Stomach (tissue), 4 donors: ENCODE measurements at regions not wholly inside any gene's neighbourhood (a gene's known extent, or its start where the extent isn't known, plus 50 kb on each side); places are given as distances from the start of the nearest gene placed in this dataset.

Experiments used
- CTCF ChIP-seq, 7 experiments: fragments of 450-650 bp in 4 of 7; fragments of 200-600 bp in 3 of 7; sonication (generic) in 3 of 7; IDR thresholded peaks; one replicate each; pipeline ENCODE4 v1.5.1; 2016 to 2019; ENCODE audit warnings: antibody characterized with exemption in 7 of 7, control low read depth in 2 of 7, mild to moderate bottlenecking in 1 of 7
- EP300 ChIP-seq: sonication (generic); formaldehyde crosslinking; IDR thresholded peaks from one replicate; pipeline ENCODE4 v1.6.1; 2017; ENCODE audit warnings: antibody characterized with exemption
- POLR2A ChIP-seq, 4 donors: fragments of 450-650 bp; IDR thresholded peaks; one replicate each; pipeline ENCODE4 v1.6.1; 2016; ENCODE audit warnings: antibody characterized with exemption in 4 of 4, control low read depth in 2 of 4, mild to moderate bottlenecking in 1 of 4, moderate library complexity in 1 of 4
- POLR2AphosphoS5 ChIP-seq, 3 donors: sonication (generic); formaldehyde crosslinking; IDR thresholded peaks; one replicate each; pipeline ENCODE4 v1.6.1; 2016; ENCODE audit warnings: antibody characterized with exemption in 3 of 3

- TF ChIP-seq POLR2AphosphoS5 (IDR thresholded peaks at IDR 0.05) (no peak), EP300 (no peak), CTCF (IDR thresholded peaks at IDR 0.05) (no peak), POLR2A (IDR thresholded peaks at IDR 0.05) (no peak)
These were observed 111.2 kb upstream of the IL12B start for GRCh38 chr5:159441441-159441840.
